VCaP (cell line): ENCODE measurements at regions not wholly inside any gene's neighbourhood (a gene's known extent, or its start where the extent isn't known, plus 50 kb on each side); places are given as distances from the start of the nearest gene placed in this dataset.

Source experiments
- H3K27ac ChIP-seq: fragments of 450-650 bp; 2 replicates; pipeline ENCODE4 v1.5.1; 2017
- TF ChIP-seq, protein P1 (sequence below): fragments of 450-650 bp; conservative IDR thresholded peaks from 2 replicates; pipeline ENCODE4 v1.5.1; 2017; ENCODE audit warnings: mild to moderate bottlenecking, moderate library complexity

DNA sequence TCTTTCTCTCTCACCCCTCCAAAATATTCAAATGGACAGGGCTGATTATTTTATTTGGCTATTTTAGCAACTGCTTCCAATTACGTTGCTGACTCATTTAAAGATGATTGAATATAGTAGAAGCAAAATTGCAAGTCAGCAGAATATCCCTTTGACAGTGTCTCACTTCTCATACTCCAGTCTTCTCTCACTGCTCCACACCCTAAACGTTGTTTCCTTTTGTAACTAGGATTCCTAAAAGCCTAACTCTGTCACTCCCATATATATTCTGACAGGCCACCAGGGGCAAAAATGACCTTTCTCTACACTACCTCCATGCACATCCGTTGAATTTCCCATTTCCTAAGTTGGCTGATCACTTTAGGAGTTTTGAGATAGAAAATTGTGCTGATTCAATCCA lies 351.1 kb downstream of the RND3 start:
- H3K27ac ChIP-seq: no peak overlapping the region
- TF ChIP-seq, protein P1, sequence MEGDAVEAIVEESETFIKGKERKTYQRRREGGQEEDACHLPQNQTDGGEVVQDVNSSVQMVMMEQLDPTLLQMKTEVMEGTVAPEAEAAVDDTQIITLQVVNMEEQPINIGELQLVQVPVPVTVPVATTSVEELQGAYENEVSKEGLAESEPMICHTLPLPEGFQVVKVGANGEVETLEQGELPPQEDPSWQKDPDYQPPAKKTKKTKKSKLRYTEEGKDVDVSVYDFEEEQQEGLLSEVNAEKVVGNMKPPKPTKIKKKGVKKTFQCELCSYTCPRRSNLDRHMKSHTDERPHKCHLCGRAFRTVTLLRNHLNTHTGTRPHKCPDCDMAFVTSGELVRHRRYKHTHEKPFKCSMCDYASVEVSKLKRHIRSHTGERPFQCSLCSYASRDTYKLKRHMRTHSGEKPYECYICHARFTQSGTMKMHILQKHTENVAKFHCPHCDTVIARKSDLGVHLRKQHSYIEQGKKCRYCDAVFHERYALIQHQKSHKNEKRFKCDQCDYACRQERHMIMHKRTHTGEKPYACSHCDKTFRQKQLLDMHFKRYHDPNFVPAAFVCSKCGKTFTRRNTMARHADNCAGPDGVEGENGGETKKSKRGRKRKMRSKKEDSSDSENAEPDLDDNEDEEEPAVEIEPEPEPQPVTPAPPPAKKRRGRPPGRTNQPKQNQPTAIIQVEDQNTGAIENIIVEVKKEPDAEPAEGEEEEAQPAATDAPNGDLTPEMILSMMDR: no peak

DNA sequence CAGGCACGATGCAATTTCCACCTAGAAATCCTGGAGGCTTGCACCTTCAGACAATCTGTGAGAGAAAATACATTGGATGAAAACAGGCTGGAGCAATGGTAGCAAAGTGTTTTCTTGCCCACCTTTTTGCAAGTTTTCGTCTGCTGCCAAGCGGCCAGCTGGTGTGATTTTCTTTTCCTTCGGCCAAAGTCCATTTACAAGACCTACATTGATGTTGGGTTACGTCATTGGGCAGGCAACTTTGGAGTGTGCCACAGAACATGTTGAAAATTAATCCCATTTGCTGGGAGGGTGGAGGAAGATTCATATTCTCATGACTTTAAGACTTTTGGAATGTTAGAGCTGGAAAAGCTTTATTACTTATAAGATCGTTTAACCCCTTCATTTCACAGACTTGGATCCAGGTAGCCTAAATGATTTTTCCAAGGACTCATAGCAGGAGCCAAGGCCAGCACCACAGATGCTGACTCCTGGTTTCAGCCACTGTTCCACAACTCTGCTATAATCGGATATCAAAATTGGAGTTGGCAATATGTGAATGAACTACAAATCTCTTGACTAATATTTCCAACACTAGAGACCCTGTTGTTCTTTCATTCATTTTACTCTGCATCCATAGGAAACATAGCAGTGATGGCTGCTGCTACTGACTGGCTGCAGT lies 352.1 kb downstream of the RND3 start:
- no peak overlapping the region for H3K27ac ChIP-seq
- TF ChIP-seq, protein P1: no peak

DNA sequence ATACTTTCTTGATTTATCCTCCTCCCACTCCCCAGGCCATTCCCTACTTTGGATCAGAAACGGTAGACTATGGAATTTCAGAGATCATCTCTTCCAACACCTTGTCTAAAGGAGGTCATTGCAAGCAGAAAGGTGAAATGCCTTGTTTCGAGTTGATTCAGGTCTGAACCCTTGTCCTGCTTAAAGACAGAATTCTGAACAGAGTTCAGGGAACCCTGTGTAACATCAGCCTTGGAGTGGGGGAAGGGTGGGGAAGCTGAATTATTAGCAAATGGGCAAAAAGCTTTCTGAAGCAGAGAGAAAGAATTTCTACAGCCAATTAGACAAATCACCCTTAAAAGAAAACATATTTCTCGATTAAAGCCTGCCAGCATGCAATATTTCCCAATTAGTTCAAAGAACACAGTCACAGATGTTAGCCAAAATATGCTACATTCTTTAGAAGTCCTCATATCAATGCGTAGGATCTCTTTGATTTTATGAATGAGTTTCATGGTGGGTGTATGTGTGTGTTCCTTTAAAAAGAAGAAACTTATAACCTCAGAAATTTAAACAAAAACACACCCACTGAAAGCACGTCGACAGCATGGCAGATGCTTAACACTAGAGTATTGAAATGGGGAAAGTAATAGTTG lies 353.1 kb downstream of the RND3 start:
- TF ChIP-seq, protein P1: no peak
- H3K27ac ChIP-seq: no peak overlapping the region

DNA sequence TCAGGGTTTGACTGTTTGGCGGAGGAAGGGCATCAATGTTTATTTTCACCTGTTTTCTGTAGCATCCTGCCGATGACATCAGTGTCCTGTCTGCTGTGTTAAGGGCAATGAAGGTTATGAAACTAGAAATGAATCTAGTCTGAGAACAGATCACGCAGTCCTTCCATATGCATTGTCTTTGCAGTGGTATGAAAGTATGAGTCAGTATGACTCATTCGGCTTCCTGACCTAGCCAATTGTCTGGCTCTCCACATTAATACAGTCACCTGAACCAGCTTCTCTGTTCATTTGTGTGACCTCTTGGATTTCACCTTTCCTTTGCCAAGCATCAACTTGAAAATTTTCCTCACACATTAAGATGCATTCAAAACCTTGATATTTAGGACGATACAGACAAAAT lies 353.8 kb downstream of the RND3 start:
- H3K27ac ChIP-seq: no peak overlapping the region
- TF ChIP-seq, protein P1: no peak

DNA sequence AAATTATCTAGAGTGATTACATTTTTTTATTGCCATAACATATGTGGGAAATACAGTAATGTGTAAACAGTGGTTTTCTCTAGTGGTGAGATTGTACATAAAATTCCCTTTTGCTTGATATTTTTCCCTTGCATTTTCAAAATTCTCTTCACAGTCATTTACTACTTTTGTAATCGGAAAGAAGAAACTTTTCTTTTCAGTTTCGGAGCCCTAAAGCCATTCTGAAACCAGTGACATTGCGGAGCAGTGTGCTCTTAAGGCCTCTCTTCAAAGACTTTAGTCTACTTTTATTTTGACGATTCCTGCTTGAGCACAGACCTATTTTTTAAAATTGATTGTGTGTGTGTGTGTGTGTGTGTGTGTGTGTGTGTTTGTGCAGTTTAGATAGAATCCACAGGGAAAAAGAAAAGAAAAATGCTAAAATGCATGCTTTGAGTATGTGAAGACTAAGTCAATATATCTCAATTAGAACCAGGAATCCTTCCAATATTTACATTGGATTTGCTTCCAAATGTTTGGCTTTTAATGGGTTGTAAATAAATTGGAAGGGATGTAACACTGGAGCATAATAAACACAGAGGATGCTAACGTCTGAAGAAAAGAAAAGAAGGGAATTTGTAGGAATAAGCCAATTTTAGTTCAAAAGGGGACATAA lies 357.4 kb downstream of the RND3 start:
- no peak overlapping the region for H3K27ac ChIP-seq
- TF ChIP-seq, protein P1: no peak

DNA sequence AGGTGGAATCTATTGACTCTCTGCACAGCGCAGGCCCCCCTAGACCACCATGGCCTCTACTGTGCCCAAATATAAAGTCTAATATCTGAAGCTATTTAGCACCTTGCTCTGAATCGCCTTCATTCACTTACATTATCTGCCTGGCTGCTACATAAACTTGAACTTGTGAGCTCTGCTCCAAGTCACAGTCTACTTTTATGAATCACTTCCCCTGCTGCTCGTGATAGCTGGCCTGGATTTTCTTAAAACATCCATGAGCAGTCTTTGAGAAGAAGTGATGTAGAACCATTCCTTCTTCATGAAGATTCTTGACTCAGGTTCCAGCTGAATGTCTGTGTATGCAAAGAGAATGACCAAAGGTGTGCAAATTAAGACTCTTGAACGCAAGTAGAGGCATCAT lies 359.5 kb downstream of the RND3 start:
- no peak overlapping the region for H3K27ac ChIP-seq

More for the DNA sequence above, 359.5 kb downstream of the RND3 start:
- TF ChIP-seq, protein P1: no peak
